ENCODE measurements at regions not wholly inside any gene's neighbourhood (a gene's known extent, or its start where the extent isn't known, plus 50 kb on each side); places are given as distances from the start of the nearest gene placed in this dataset.
"Not testable (repeated sequence)": the region's sequence is repeated elsewhere in the genome, so short reads cannot be mapped to it uniquely, and the experiment has no call there.

GRCh38 chr5:161036296-161036695, 184.3 kb upstream of the ATP10B start:
- DNase-seq (ENCODE audit: low read depth), result no peak

- no peak for DNase-seq (ENCODE audit: low read depth)
Observed at GRCh38 chr5:161034451-161034850, 182.4 kb upstream of the ATP10B start.

GRCh38 chr5:161030229-161030628, 178.2 kb upstream of the ATP10B start:
- no peak for DNase-seq (ENCODE audit: low read depth)

GRCh38 chr5:161027763-161028162, 175.8 kb upstream of the ATP10B start:
- no peak for DNase-seq (ENCODE audit: low read depth)

- DNase-seq (ENCODE audit: low read depth), result no peak
Observed at GRCh38 chr5:161023551-161023950, 171.5 kb upstream of the ATP10B start.

- no peak for DNase-seq (ENCODE audit: low read depth)
Observed at GRCh38 chr5:161022151-161022550, 170.1 kb upstream of the ATP10B start.

GRCh38 chr5:161009817-161010216, 157.8 kb upstream of the ATP10B start:
- DNase-seq (ENCODE audit: low read depth), result no peak

GRCh38 chr5:161009194-161009593, 157.2 kb upstream of the ATP10B start:
- DNase-seq (ENCODE audit: low read depth), result no peak

GRCh38 chr5:161007879-161008278, 155.9 kb upstream of the ATP10B start:
- DNase-seq (ENCODE audit: low read depth), result no peak

GRCh38 chr5:161002571-161003074, 150.6 kb upstream of the ATP10B start:
- DNase-seq (ENCODE audit: low read depth), result no peak

- DNase-seq (ENCODE audit: low read depth), result no peak
Observed at GRCh38 chr5:161001604-161002003, 149.6 kb upstream of the ATP10B start.

- DNase-seq (ENCODE audit: low read depth), result not testable (repeated sequence)
Observed at GRCh38 chr5:161001142-161001541, 149.1 kb upstream of the ATP10B start.

- DNase-seq (ENCODE audit: low read depth), result no peak
Observed at GRCh38 chr5:160991205-160991604, 139.2 kb upstream of the ATP10B start.

GRCh38 chr5:160979385-160979784, 127.4 kb upstream of the ATP10B start:
- DNase-seq (ENCODE audit: low read depth), result no peak

GRCh38 chr5:160978944-160979343, 126.9 kb upstream of the ATP10B start:
- DNase-seq (ENCODE audit: low read depth), result no peak

GRCh38 chr5:160976181-160976580, 124.2 kb upstream of the ATP10B start:
- no peak for DNase-seq (ENCODE audit: low read depth)

- DNase-seq (ENCODE audit: low read depth), result no peak
Observed at GRCh38 chr5:160970605-160971191, 118.7 kb upstream of the ATP10B start.

GRCh38 chr5:160969645-160970044, 117.6 kb upstream of the ATP10B start:
- DNase-seq (ENCODE audit: low read depth), result no peak

- DNase-seq (ENCODE audit: low read depth), result no peak
Observed at GRCh38 chr5:160968480-160968879, 116.5 kb upstream of the ATP10B start.

GRCh38 chr5:160966921-160967320, 114.9 kb upstream of the ATP10B start:
- DNase-seq (ENCODE audit: low read depth), result no peak

GRCh38 chr5:160961761-160962160, 109.8 kb upstream of the ATP10B start:
- no peak for DNase-seq (ENCODE audit: low read depth)

- DNase-seq (ENCODE audit: low read depth), result no peak
Observed at GRCh38 chr5:160961038-160961437, 109.0 kb upstream of the ATP10B start.

- no peak for DNase-seq (ENCODE audit: low read depth)
Observed at GRCh38 chr5:160960592-160960991, 108.6 kb upstream of the ATP10B start.

- DNase-seq (ENCODE audit: low read depth), result no peak
Observed at GRCh38 chr5:160959804-160960203, 107.8 kb upstream of the ATP10B start.
